ENCODE measurements at regions not wholly inside any gene's neighbourhood (a gene's known extent, or its start where the extent isn't known, plus 50 kb on each side); places are given as distances from the start of the nearest gene placed in this dataset.
"Not testable (repeated sequence)": the region's sequence is repeated elsewhere in the genome, so short reads cannot be mapped to it uniquely, and the experiment has no call there.

- DNase-seq (ENCODE audit: low read depth, low spot score) = no peak
These were observed 946.6 kb upstream of the ARRDC3 start for GRCh38 chr5:92329759-92330158.

DNA sequence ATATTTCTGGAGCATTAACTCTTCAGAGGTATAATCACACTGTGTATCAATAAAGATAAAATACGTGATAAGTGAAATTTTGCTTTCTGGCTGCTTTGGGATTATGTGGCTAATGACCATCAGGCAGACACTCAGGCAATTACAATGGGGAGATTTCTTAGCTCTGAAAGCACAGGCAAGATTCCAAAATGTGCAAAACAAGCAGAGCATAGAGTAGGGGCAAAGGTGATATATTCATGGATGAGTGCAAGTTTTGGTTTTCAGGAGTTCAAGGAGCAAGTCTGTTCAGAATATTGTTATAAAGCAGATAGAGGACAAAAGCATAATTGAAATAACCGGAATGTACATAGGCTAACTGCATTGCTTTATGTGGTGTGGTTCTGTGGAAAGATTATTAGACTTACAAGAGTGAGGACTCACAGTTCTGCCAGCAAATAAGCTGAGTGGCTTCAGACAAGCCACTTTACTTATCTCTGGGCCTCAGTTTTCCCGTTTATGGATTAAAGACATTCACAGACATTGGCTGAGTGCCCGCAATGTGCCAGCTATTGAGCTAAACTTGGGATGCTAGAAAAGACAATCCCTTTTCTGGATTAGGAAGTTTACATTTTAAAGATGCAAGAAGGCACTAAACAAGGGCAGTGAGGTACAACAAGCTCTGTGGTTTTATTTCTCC, 945.6 kb upstream of the ARRDC3 start:
- DNase-seq (ENCODE audit: low read depth, low spot score) = no peak

DNA sequence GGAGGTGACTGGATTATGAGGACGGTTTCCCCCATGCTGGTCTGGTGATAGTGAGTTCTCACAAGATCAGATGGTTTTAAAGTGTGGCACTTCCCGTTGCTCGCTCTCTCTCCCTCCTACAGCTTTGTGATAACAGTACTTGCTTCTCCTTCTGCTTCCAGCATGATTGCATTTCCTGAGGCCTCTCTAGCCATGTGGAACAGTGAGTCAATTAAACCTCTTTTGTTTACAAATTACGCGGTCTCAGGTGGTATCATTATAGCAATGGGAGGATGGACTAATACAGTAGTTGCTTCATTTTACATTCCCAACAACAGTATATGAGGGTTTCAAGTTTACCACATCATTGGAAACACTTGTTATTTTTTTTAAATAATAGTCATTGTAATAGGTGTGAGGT, 937.3 kb upstream of the ARRDC3 start:
- DNase-seq (ENCODE audit: low read depth, low spot score) = no peak

GRCh38 chr5:92313385-92313784, 930.3 kb upstream of the ARRDC3 start:
- peak; percentile 2 for DNase-seq (ENCODE audit: low read depth, low spot score)

GRCh38 chr5:92309336-92309991, 926.3 kb upstream of the ARRDC3 start:
- no peak for DNase-seq (ENCODE audit: low read depth, low spot score)

DNA sequence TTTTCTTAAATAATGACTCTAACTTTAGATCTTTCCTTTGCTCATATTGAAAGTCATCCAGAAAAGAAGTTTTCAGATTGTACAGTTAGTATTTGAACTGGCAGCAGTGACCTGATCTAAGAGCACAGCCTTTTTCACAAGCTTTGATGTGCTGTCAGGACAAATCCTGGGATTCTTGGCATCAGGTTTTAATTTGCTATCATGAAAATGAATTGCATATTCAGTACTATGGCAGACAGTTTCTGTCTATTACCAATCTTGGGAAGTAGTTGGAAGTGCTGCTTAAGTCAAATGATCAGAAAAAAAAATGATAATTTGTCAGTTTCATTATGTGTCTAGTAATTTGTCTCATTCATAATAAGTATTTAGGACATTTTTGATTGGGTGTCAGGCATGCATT, 925.6 kb upstream of the ARRDC3 start:
- DNase-seq (ENCODE audit: low read depth, low spot score) = no peak

DNA sequence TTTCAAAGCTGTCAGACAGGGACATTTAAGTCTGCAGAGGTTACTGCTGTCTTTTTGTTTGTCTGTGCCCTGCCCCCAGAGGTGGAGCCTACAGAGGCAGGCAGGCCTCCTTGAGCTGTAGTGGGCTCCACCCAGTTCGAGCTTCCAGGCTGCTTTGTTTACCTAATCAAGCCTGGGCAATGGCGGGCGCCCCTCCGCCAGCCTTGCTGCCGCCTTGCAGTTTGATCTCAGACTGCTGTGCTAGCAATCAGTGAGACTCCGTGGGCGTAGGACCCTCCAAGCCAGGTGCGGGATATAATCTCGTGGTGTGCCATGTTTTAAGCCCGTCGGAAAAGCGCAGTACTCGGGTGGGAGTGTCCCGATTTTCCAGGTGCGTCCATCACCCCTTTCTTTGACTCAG, 919.2 kb upstream of the ARRDC3 start:
- DNase-seq (ENCODE audit: low read depth, low spot score) = not testable (repeated sequence)

- DNase-seq (ENCODE audit: low read depth, low spot score) = no peak
These were observed 900.4 kb upstream of the ARRDC3 start for GRCh38 chr5:92283521-92283920.

DNA sequence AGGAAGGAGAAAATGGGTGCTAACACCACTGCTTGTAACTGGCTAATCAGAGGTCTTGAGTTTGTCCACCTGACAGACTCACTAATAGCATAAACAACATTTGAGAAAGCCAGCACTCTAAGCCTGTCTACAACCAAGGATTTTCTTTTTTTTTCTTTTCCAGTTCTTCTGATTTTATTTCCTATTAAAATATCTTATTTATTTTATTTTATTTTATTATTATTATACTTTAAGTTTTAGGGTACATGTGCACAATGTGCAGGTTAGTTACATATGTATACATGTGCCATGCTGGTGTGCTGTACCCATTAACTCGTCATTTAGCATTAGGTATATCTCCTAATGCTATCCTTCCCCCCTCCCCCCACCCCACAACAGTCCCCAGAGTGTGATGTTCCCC, 888.6 kb upstream of the ARRDC3 start:
- not testable (repeated sequence) for DNase-seq (ENCODE audit: low read depth, low spot score)

- DNase-seq (ENCODE audit: low read depth, low spot score) = no peak
These were observed 885.2 kb upstream of the ARRDC3 start for GRCh38 chr5:92268343-92268742.

GRCh38 chr5:92267830-92268229, 884.7 kb upstream of the ARRDC3 start:
- DNase-seq (ENCODE audit: low read depth, low spot score) = no peak

GRCh38 chr5:92265804-92266203, 882.7 kb upstream of the ARRDC3 start:
- no peak for DNase-seq (ENCODE audit: low read depth, low spot score)

- not testable (repeated sequence) for DNase-seq (ENCODE audit: low read depth, low spot score)
These were observed 872.5 kb upstream of the ARRDC3 start for GRCh38 chr5:92255605-92256004.

DNA sequence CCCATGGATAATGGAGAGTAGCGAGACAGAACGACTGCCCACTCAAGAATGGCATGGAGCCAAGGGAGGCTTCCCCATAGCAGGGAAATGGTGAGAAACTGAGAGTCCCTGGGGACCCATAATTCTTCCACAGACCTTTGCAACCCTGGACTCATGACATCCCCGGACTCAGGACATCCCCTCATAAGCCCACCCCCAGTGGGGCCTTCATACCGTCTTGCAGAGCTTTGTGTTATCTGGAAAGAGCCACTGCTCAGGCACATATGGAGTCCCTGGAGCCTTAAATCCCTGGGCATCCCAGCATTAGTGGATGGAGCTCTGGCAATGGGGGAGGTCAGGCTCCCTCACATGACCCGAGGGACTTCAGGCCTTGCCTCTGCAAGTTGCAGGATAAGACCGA, 865.4 kb upstream of the ARRDC3 start:
- DNase-seq (ENCODE audit: low read depth, low spot score) = no peak

DNA sequence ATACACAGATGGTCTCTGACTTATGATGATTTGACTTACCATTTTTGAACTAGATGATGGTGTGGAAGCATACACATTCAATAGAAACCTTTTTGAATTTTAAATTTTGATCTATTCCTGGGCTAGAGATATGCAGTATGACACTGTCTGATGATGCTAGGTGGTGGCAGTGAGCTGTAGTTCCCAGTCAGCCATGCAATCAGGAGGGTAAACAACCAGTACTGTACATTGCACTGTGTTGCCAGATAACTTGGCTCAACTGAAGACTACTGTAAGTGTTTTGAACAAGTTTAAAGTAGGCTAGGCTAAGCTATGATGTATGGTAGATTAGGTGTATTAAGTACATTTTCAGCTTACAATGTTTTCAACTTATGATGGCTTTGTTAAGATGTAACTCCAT, 859.1 kb upstream of the ARRDC3 start:
- no peak for DNase-seq (ENCODE audit: low read depth, low spot score)

DNA sequence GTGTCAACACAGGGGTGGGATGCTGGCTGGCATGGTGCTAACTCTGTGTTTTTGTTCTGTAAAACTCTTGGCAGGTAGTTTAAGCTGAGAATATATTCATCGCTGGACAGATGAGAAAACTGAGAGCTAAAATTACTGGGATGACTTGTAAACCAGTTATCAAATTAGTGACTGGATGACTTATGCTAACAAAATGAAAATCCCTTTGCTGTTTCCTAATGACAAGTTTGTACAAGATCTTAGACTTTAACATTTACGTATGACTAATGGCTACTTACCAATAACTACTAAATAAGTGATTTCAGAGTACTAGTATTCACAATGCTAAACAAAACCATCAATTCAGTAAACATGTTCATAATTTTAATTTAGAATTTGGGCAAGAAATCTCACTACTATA, 854.8 kb upstream of the ARRDC3 start:
- DNase-seq (ENCODE audit: low read depth, low spot score) = no peak

GRCh38 chr5:92222449-92222848, 839.3 kb upstream of the ARRDC3 start:
- peak; percentile 16 for DNase-seq (ENCODE audit: low read depth, low spot score)

DNA sequence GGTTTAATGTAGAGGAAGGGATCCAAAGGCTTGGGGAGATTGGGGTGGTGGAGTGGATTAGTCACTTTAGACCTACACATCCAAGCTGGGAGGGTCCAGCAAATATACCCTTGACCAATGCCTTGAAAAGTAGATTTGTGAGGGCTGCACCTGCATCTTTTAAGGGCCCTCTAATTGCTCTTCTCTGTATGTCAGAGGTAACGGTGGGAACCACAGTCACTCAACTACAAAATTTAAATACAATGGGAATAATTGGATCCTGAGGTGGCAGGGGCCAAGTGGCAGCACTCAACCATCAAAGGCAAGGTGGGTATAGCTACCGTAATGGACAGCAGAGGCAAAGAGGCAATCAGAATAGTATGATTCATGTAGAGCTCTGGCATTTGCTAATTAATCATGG, 833.7 kb upstream of the ARRDC3 start:
- DNase-seq (ENCODE audit: low read depth, low spot score) = not testable (repeated sequence)

- no peak for DNase-seq (ENCODE audit: low read depth, low spot score)
These were observed 832.0 kb upstream of the ARRDC3 start for GRCh38 chr5:92215116-92215515.

DNA sequence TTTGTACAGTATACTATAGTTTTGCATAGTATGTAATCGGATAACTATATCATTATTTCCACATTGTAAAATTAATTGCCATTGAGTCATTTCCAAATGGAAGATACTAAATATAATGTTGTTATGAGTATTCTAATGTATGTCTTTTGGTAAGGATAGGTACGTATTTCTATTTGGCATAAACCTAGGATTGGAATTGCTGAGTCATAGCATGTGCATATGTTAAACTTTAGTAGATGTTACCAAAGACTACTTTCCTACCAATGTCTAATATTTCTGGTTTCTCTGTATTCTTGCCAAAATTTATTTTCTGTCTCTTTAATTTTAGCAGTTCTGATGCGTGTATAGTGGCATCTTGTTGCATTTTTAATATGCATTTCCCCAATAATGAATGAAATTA, 825.1 kb upstream of the ARRDC3 start:
- no peak for DNase-seq (ENCODE audit: low read depth, low spot score)

GRCh38 chr5:92207151-92207550, 824.0 kb upstream of the ARRDC3 start:
- DNase-seq (ENCODE audit: low read depth, low spot score) = peak; percentile 13

- no peak for DNase-seq (ENCODE audit: low read depth, low spot score)
These were observed 823.6 kb upstream of the ARRDC3 start for GRCh38 chr5:92206681-92207080.

DNA sequence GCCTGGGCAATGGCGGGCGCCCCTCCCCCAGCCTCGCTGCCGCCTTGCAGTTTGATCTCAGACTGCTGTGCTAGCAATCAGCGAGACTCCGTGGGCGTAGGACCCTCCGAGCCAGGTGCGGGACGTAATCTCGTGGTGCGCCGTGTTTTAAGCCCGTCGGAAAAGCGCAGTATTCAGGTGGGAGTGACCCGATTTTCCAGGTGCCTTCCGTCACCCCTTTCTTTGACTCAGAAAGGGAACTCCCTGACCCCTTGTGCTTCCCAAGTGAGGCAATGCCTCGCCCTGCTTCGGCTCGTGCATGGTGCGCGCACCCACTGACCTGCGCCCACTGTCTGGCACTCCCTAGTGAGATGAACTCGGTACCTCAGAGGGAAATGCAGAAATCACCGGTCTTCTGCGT, 815.9 kb upstream of the ARRDC3 start:
- DNase-seq (ENCODE audit: low read depth, low spot score) = not testable (repeated sequence)

- no peak for DNase-seq (ENCODE audit: low read depth, low spot score)
These were observed 798.5 kb upstream of the ARRDC3 start for GRCh38 chr5:92181656-92182055.

Measured in ELF-1 (cell line).